H1 (cell line): ENCODE measurements at regions not wholly inside any gene's neighbourhood (a gene's known extent, or its start where the extent isn't known, plus 50 kb on each side); places are given as distances from the start of the nearest gene placed in this dataset.

ENCODE experiments used
- ATF3 ChIP-seq: IDR thresholded peaks from 2 replicates; pipeline ENCODE4 v1.6.1; 2011; ENCODE audit warnings: low read depth, mild to moderate bottlenecking, low read length; ENCODE audit not compliant: insufficient read depth
- CBX5 ChIP-seq: fragments of 300-800, 300-1000 bp; sonication (generic); IDR thresholded peaks from 2 replicates; pipeline ENCODE4 v1.7.1; 2016; ENCODE audit warnings: antibody characterized with exemption, low read length, low read depth
- EZH2 ChIP-seq: fragments of 200-600 bp; sonication (generic); IDR thresholded peaks from 2 replicates; pipeline ENCODE4 v1.7.1; 2012; ENCODE audit warnings: low read depth, mild to moderate bottlenecking, moderate library complexity, low read length, inconsistent platforms; ENCODE audit not compliant: severe bottlenecking
- POLR2A ChIP-seq, 2 experiments: IDR thresholded peaks; 1 replicate in 1 of 2; 2 replicates in 1 of 2; pipeline ENCODE4 v1.6.1; 2011; ENCODE audit warnings: low read depth in 2 of 2, low read length in 2 of 2, mild to moderate bottlenecking in 2 of 2; ENCODE audit errors: control extremely low read depth in 1 of 2
- TF ChIP-seq, protein P1 (sequence below), 3 experiments: IDR thresholded peaks; 1 replicate in 2 of 3; 2 replicates in 1 of 3; pipeline versions ENCODE4 v1.5.1 to v1.6.1; 2011; ENCODE audit warnings: low read length in 3 of 3, mild to moderate bottlenecking in 3 of 3, inconsistent platforms in 2 of 3, low read depth in 1 of 3, moderate library complexity in 1 of 3; ENCODE audit not compliant: insufficient read depth in 1 of 3; ENCODE audit errors: control extremely low read depth in 1 of 3

DNA sequence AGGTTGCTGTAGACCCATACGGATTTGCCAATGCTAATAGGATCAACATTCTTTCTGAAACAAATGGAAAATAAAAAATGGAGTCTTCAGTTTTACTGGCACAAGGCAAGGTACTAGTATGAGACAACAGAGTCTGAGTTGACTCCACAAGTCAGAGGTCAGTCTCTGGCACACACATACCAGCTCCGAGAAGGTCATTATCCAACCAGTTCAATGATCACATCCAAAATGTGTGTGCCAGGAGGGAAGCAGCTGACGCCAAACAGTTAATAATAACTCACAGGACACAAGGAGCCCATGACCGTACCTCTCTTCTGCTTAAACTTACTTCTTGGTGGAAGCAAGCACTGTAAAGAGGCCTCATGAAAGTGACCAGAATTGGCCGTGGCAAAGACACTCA is 528.6 kb downstream of the ZNF516 start:
- TF ChIP-seq EZH2 (no peak), ATF3 (no peak), CBX5 (no peak), POLR2A (IDR thresholded peaks at IDR 0.05; ENCODE audit: control extremely low read depth in 1 of 2, low read depth in 2 of 2, low read length in 2 of 2) (no peak)
- TF ChIP-seq, protein P1, sequence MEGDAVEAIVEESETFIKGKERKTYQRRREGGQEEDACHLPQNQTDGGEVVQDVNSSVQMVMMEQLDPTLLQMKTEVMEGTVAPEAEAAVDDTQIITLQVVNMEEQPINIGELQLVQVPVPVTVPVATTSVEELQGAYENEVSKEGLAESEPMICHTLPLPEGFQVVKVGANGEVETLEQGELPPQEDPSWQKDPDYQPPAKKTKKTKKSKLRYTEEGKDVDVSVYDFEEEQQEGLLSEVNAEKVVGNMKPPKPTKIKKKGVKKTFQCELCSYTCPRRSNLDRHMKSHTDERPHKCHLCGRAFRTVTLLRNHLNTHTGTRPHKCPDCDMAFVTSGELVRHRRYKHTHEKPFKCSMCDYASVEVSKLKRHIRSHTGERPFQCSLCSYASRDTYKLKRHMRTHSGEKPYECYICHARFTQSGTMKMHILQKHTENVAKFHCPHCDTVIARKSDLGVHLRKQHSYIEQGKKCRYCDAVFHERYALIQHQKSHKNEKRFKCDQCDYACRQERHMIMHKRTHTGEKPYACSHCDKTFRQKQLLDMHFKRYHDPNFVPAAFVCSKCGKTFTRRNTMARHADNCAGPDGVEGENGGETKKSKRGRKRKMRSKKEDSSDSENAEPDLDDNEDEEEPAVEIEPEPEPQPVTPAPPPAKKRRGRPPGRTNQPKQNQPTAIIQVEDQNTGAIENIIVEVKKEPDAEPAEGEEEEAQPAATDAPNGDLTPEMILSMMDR (IDR thresholded peaks at IDR 0.05; ENCODE audit: control extremely low read depth in 1 of 3, insufficient read depth in 1 of 3, low read depth in 1 of 3, low read length in 3 of 3) = no peak
